GM21786 (cell line): ENCODE measurements at regions not wholly inside any gene's neighbourhood (a gene's known extent, or its start where the extent isn't known, plus 50 kb on each side); places are given as distances from the start of the nearest gene placed in this dataset.

Experiments used
- ATAC-seq: cut with Tn5 transposase; IDR thresholded peaks from one replicate; pipeline ENCODE4 v1.9.1; 2021; ENCODE audit not compliant: unreplicated experiment

GRCh38 chr6:113619077-113619476 lies 238.1 kb upstream of the MARCKS start:
- ATAC-seq: no peak

- no peak for ATAC-seq
Measured at GRCh38 chr6:113620386-113620785, 236.8 kb upstream of the MARCKS start.

GRCh38 chr6:113622254-113622653 lies 234.9 kb upstream of the MARCKS start:
- no peak for ATAC-seq

GRCh38 chr6:113623129-113623528 lies 234.0 kb upstream of the MARCKS start:
- no peak for ATAC-seq

- peak; percentile 30 for ATAC-seq
Measured at GRCh38 chr6:113625850-113626249, 231.3 kb upstream of the MARCKS start.

GRCh38 chr6:113626475-113626874 lies 230.7 kb upstream of the MARCKS start:
- peak; percentile 29 for ATAC-seq

GRCh38 chr6:113627480-113627879 lies 229.7 kb upstream of the MARCKS start:
- peak; percentile 25 for ATAC-seq

GRCh38 chr6:113629256-113629655 lies 227.9 kb upstream of the MARCKS start:
- no peak for ATAC-seq

- ATAC-seq: no peak
Measured at GRCh38 chr6:113629975-113630737, 227.0 kb upstream of the MARCKS start.

- peak; percentile 50 for ATAC-seq
Measured at GRCh38 chr6:113630738-113631535, 226.2 kb upstream of the MARCKS start.

- ATAC-seq: no peak
Measured at GRCh38 chr6:113631666-113632065, 225.5 kb upstream of the MARCKS start.

- peak; percentile 35 for ATAC-seq
Measured at GRCh38 chr6:113632220-113632864, 224.8 kb upstream of the MARCKS start.

GRCh38 chr6:113633638-113634037 lies 223.5 kb upstream of the MARCKS start:
- no peak for ATAC-seq

GRCh38 chr6:113634352-113635163 lies 222.6 kb upstream of the MARCKS start:
- ATAC-seq: peak; percentile 20

- ATAC-seq: no peak
Measured at GRCh38 chr6:113635222-113635986, 221.7 kb upstream of the MARCKS start.

GRCh38 chr6:113636357-113636824 lies 220.8 kb upstream of the MARCKS start:
- ATAC-seq: no peak

GRCh38 chr6:113640051-113640450 lies 217.1 kb upstream of the MARCKS start:
- ATAC-seq: no peak

- no peak for ATAC-seq
Measured at GRCh38 chr6:113642001-113642713, 215.0 kb upstream of the MARCKS start.

- ATAC-seq: peak; percentile 93
Measured at GRCh38 chr6:113642714-113643406, 214.3 kb upstream of the MARCKS start.
